ENCODE measurements at regions not wholly inside any gene's neighbourhood (a gene's known extent, or its start where the extent isn't known, plus 50 kb on each side); places are given as distances from the start of the nearest gene placed in this dataset.
A peak's percentile ranks its signal among the peaks of the same experiment; 100 is the strongest.

GRCh38 chr4:43399726-43400125, 507.2 kb downstream of the GRXCR1 start:
- Histone ChIP-seq H3K4me1 (no peaks in the 10 kb centered on the region), H3K4me3 (no peak overlapping the region), H3K9me3 (no peaks in the 10 kb centered on the region), H3K27ac (no peak overlapping the region), H3K36me3 (no peaks in the 10 kb centered on the region), H3K27me3 (no peaks in the 10 kb centered on the region)
- DNase-seq: no peak
- TF ChIP-seq CTCF (IDR thresholded peaks at IDR 0.05): no peak
- no peak for TF ChIP-seq EP300 (IDR thresholded peaks at IDR 0.05)
- TF ChIP-seq POLR2A (IDR thresholded peaks at IDR 0.05): no peak
- no peak for TF ChIP-seq POLR2AphosphoS5 (IDR thresholded peaks at IDR 0.05)
- WGBS, 2 donors: 67 to 84% methylated on average over 3 of the region's 3 CpGs
- ATAC-seq (ENCODE audit: low FRiP score in 2 of 2): no peak

GRCh38 chr4:43402393-43402792, 509.9 kb downstream of the GRXCR1 start:
- H3K4me1 ChIP-seq: no peaks in the 10 kb centered on the region
- WGBS, 2 donors: 85 to 90% methylated on average over 1 of the region's 1 CpG
- peaks cover 0 to 4% (median 0%) of the 10 kb centered on the region in 4 donors for H3K9me3 ChIP-seq
- H3K27ac ChIP-seq: no peak overlapping the region
- no peaks in the 10 kb centered on the region for H3K27me3 ChIP-seq
- TF ChIP-seq POLR2AphosphoS5 (IDR thresholded peaks at IDR 0.05): no peak
- TF ChIP-seq CTCF (IDR thresholded peaks at IDR 0.05): no peak
- TF ChIP-seq POLR2A (IDR thresholded peaks at IDR 0.05): no peak
- TF ChIP-seq EP300 (IDR thresholded peaks at IDR 0.05): no peak
- H3K4me3 ChIP-seq: no peak overlapping the region
- DNase-seq (no peak), ATAC-seq (ENCODE audit: low FRiP score in 2 of 2) (no peak)
- no peaks in the 10 kb centered on the region for H3K36me3 ChIP-seq

- H3K27me3 ChIP-seq: no peaks in the 10 kb centered on the region
- TF ChIP-seq POLR2A (IDR thresholded peaks at IDR 0.05): no peak
- no peak for TF ChIP-seq POLR2AphosphoS5 (IDR thresholded peaks at IDR 0.05)
- TF ChIP-seq EP300 (IDR thresholded peaks at IDR 0.05): no peak
- TF ChIP-seq CTCF (IDR thresholded peaks at IDR 0.05): no peak
- DNase-seq: peak in 1 of 2 donors; percentile 62
- H3K4me1 ChIP-seq: no peaks in the 10 kb centered on the region
- H3K4me3 ChIP-seq: no peak overlapping the region
- no peak for ATAC-seq (ENCODE audit: low FRiP score in 2 of 2)
- no peak overlapping the region for H3K27ac ChIP-seq
- 93 to 99% methylated on average over 9 of the region's 9 CpGs for WGBS, 2 donors
- no peaks in the 10 kb centered on the region for H3K36me3 ChIP-seq
- H3K9me3 ChIP-seq: peaks cover 0 to 4% (median 0%) of the 10 kb centered on the region in 4 donors
These were observed 518.1 kb downstream of the GRXCR1 start for GRCh38 chr4:43410636-43411035.

GRCh38 chr4:43411226-43411625, 518.7 kb downstream of the GRXCR1 start:
- Histone ChIP-seq H3K4me1 (no peaks in the 10 kb centered on the region), H3K36me3 (no peaks in the 10 kb centered on the region), H3K27ac (no peak overlapping the region), H3K9me3 (peaks cover 0 to 4% (median 0%) of the 10 kb centered on the region in 4 donors), H3K27me3 (no peaks in the 10 kb centered on the region), H3K4me3 (no peak overlapping the region)
- TF ChIP-seq POLR2A (IDR thresholded peaks at IDR 0.05): no peak
- no peak for TF ChIP-seq EP300 (IDR thresholded peaks at IDR 0.05)
- TF ChIP-seq POLR2AphosphoS5 (IDR thresholded peaks at IDR 0.05): no peak
- ATAC-seq (ENCODE audit: low FRiP score in 2 of 2): no peak
- DNase-seq: no peak

GRCh38 chr4:43423276-43423675, 530.8 kb downstream of the GRXCR1 start:
- Histone ChIP-seq H3K4me1 (no peaks in the 10 kb centered on the region), H3K27me3 (no peaks in the 10 kb centered on the region), H3K36me3 (no peaks in the 10 kb centered on the region), H3K9me3 (no peaks in the 10 kb centered on the region), H3K4me3 (no peak overlapping the region), H3K27ac (no peak overlapping the region)
- WGBS, 2 donors: 55 to 70% methylated on average over 1 of the region's 1 CpG
- DNase-seq (no peak), ATAC-seq (ENCODE audit: low FRiP score in 2 of 2) (no peak)
- TF ChIP-seq CTCF (IDR thresholded peaks at IDR 0.05) (no peak), POLR2AphosphoS5 (IDR thresholded peaks at IDR 0.05) (no peak), EP300 (IDR thresholded peaks at IDR 0.05) (no peak), POLR2A (IDR thresholded peaks at IDR 0.05) (no peak)
